Stimulated activated naive CD8-positive, alpha-beta T cell treated with anti-CD3 and anti-CD28 coated beads, Interleukin-15, Interleukin-2, amounts not matched to agents 100 ng/mL and 50 ng/mL, for 24 hours (primary cell): ENCODE measurements at regions not wholly inside any gene's neighbourhood (a gene's known extent, or its start where the extent isn't known, plus 50 kb on each side); places are given as distances from the start of the nearest gene placed in this dataset.
"Not testable (repeated sequence)": the region's sequence is repeated elsewhere in the genome, so short reads cannot be mapped to it uniquely, and the experiment has no call there.

ENCODE experiments used
- H3K27ac Mint-ChIP-seq: one replicate; pipeline ENCODE4 v1.8.0; 2021; ENCODE audit warnings: mild to moderate bottlenecking, mixed read lengths
- H3K27me3 Mint-ChIP-seq: one replicate; pipeline ENCODE4 v1.8.0; 2021; ENCODE audit warnings: mixed read lengths
- H3K36me3 Mint-ChIP-seq: one replicate; pipeline ENCODE4 v1.8.0; 2021; ENCODE audit warnings: low read depth, mixed read lengths
- H3K4me1 Mint-ChIP-seq: one replicate; pipeline ENCODE4 v1.8.0; 2021; ENCODE audit warnings: low read depth, mixed read lengths
- H3K4me3 Mint-ChIP-seq: one replicate; pipeline ENCODE4 v1.8.0; 2021; ENCODE audit warnings: mild to moderate bottlenecking, mixed read lengths
- H3K9me3 Mint-ChIP-seq: one replicate; pipeline ENCODE4 v1.8.0; 2021; ENCODE audit warnings: mixed read lengths

DNA sequence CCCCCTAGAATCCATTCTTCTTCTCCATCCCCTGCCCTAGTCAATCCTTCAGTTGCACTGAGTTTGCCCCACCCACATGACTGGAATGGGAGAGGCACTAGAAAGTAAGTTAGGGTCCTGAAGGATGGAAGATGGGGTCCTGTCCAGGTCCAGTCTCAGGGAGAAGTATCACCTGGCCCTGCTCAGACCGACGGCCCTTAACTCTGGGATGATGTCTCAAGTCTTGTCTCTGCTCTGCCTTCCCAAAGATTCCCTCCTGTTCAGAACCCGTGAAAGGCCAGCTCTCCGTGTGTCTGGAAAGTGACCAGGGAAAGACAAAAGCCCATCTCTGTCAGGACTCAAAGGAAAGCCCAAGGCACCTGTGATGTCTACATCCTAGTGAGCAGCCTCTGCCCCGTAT, 88.8 kb downstream of the OAT start:
- Mint-ChIP-seq H3K4me3 (no peak overlapping the region), H3K9me3 (peaks cover 14% of the 10 kb centered on the region), H3K27me3 (peaks cover 10% of the 10 kb centered on the region), H3K27ac (no peak overlapping the region), H3K36me3 (no peaks in the 10 kb centered on the region), H3K4me1 (no peaks in the 10 kb centered on the region)

DNA sequence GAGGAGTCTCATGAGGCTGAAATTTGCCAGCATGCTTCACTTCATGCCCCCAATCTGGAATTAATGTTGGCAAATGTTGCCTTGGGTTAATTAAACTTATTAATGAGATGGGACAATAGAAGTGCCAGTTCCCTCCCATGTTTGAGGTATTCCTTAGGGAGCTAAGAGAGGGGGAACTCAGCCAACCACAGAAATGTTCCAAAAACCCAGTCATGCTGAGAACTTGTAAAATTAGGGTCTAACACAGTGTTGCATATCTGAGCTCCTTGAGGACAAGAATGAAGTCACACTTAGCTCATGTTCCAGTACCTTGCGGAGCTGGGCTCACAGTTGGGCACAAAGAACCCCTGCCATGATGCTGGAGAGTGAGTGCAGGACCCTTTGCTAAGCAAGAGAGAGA, 89.4 kb downstream of the OAT start:
- Mint-ChIP-seq H3K27ac (no peak overlapping the region), H3K4me1 (no peaks in the 10 kb centered on the region), H3K9me3 (peaks cover 14% of the 10 kb centered on the region), H3K27me3 (peaks cover 10% of the 10 kb centered on the region), H3K36me3 (no peaks in the 10 kb centered on the region), H3K4me3 (no peak overlapping the region)

GRCh38 chr10:124328477-124329220, 90.1 kb downstream of the OAT start:
- no peaks in the 10 kb centered on the region for H3K4me1 Mint-ChIP-seq
- H3K36me3 Mint-ChIP-seq = no peaks in the 10 kb centered on the region
- peaks cover 10% of the 10 kb centered on the region for H3K27me3 Mint-ChIP-seq
- H3K9me3 Mint-ChIP-seq = peaks cover 14% of the 10 kb centered on the region
- H3K4me3 Mint-ChIP-seq = no peak overlapping the region
- no peak overlapping the region for H3K27ac Mint-ChIP-seq

DNA sequence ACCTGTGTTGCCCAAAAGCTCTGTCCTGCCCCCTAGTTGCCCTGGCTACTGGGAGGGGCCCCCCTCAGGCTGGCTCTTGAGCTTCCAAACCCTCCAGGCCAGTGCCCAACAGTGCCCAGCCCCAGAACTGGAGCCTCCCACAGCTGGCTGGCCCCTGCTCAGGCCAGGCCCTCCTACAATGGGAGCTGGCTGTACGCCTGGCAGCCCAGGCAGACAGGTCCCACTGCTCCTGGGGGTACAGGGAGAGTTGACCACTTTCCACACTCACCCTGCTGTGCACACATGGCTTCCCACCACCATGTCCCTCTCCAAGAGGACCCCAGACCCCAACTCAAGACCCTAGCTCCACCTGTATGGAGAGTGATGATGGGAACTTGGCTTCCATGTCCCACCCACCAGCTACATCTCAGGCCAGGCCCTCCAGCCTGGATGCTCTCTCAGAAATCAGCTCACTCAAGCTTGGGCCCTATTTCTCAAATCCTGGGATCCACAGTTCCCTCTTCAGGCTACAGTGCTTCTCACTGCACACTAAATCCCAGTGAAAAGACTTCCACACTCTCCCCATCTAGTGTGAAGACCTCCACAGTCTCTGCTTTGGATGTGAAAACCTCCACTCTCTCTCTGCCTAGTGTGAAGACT, 92.6 kb downstream of the OAT start:
- no peak overlapping the region for H3K27ac Mint-ChIP-seq
- H3K4me3 Mint-ChIP-seq = no peak overlapping the region
- no peaks in the 10 kb centered on the region for H3K9me3 Mint-ChIP-seq
- H3K36me3 Mint-ChIP-seq = no peaks in the 10 kb centered on the region
- H3K4me1 Mint-ChIP-seq = no peaks in the 10 kb centered on the region
- H3K27me3 Mint-ChIP-seq = peaks cover 6% of the 10 kb centered on the region

GRCh38 chr10:124325633-124325914, 93.1 kb downstream of the OAT start:
- Mint-ChIP-seq H3K4me3 (no peak overlapping the region), H3K4me1 (no peaks in the 10 kb centered on the region), H3K9me3 (no peaks in the 10 kb centered on the region), H3K27ac (no peak overlapping the region), H3K27me3 (peaks cover 1% of the 10 kb centered on the region), H3K36me3 (no peaks in the 10 kb centered on the region)

- Mint-ChIP-seq H3K27me3 (no peaks in the 10 kb centered on the region), H3K27ac (no peak overlapping the region), H3K4me1 (no peaks in the 10 kb centered on the region), H3K9me3 (no peaks in the 10 kb centered on the region), H3K4me3 (no peak overlapping the region), H3K36me3 (no peaks in the 10 kb centered on the region)
Measured at GRCh38 chr10:124324856-124325632, 93.7 kb downstream of the OAT start.

- Mint-ChIP-seq H3K4me1 (no peaks in the 10 kb centered on the region), H3K9me3 (no peaks in the 10 kb centered on the region), H3K27me3 (no peaks in the 10 kb centered on the region), H3K4me3 (no peak overlapping the region), H3K36me3 (no peaks in the 10 kb centered on the region), H3K27ac (no peak overlapping the region)
Measured at GRCh38 chr10:124324451-124324850, 94.3 kb downstream of the OAT start.

DNA sequence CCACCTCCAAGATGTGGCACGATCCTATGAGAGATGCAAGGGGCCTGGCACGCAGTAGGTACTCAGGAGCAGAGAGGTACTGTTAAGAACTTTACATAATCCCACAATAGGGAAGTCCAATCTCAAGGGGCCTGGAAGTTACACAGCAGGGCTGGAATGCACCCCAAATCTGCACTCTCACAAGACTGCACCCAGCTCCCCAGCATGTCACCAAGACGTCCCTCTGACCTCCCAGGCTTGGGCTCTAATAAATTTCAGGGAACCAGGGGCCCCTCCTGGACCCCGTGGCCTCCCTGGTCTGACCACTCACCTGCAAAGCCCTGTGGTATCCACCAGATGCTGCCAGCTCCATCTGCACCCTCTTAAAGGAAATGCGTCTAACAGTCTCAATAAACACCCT, 94.9 kb downstream of the OAT start:
- no peaks in the 10 kb centered on the region for H3K27me3 Mint-ChIP-seq
- no peaks in the 10 kb centered on the region for H3K4me1 Mint-ChIP-seq
- no peaks in the 10 kb centered on the region for H3K9me3 Mint-ChIP-seq
- H3K27ac Mint-ChIP-seq = no peak overlapping the region
- no peaks in the 10 kb centered on the region for H3K36me3 Mint-ChIP-seq
- no peak overlapping the region for H3K4me3 Mint-ChIP-seq

DNA sequence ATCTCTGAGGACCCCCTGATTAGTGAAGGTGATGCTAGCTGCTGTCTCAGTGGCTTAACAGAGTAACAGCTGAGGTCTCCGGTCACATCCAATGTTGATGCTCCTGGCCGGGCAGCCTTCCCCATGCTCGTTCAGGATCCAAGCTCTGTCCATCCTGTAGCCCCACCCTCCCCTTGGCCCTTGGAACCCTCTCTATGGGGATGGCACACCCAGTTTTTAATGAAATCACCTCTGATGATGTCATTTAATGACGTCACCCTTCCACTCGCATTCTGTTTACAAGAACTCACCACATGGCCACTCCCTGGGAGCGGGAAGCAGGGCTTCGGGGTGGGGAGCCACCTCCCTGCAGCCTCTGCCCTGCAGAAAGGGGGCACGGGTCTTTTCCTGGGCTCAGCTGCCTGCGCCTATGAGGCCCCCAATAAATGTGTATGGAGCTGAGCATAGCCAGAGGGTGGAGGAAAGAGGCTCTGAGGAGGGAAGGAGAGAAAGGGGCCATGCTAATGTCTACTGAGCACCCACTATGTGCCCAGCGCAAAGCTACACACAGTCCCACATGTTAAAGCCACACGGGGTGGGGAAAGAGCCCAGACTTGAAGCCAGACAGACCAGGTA, 95.5 kb downstream of the OAT start:
- no peaks in the 10 kb centered on the region for H3K27me3 Mint-ChIP-seq
- no peaks in the 10 kb centered on the region for H3K36me3 Mint-ChIP-seq
- no peak overlapping the region for H3K4me3 Mint-ChIP-seq
- no peak overlapping the region for H3K27ac Mint-ChIP-seq
- H3K4me1 Mint-ChIP-seq = no peaks in the 10 kb centered on the region
- no peaks in the 10 kb centered on the region for H3K9me3 Mint-ChIP-seq

- Mint-ChIP-seq H3K27me3 (no peaks in the 10 kb centered on the region), H3K27ac (no peak overlapping the region), H3K4me1 (no peaks in the 10 kb centered on the region), H3K36me3 (no peaks in the 10 kb centered on the region), H3K9me3 (no peaks in the 10 kb centered on the region), H3K4me3 (no peak overlapping the region)
Measured at GRCh38 chr10:124322191-124322980, 96.3 kb downstream of the OAT start.

DNA sequence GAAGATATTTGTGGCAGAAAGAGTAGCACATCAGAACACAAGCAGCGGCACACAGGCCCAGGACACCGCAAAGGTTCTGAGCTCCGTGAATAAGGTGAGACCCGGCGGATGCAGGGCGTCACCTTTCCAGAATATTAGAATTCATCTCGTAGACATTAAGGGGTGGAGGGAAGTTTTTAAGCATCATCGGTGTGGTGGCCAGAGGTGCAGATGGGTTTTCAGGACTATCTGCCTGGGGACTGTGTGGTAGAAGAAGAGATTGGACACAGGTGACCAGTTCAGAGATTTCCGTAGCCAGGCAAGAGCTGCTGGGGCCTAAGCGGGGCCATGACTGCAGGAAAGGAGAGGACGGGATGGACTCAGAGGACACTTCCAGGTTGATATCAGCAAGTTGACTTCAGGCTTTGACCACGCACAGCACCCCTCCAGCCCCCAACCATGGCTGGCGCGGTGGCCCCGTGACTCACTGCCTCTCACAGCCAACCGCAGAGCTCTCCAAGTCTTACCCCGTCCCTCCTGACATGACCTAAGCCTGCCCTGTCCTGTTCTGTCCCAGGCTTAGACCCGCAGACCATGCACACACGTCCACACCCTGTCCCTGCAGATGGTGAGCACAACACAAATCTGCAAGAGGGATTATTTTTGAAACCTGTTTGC, 97.2 kb downstream of the OAT start:
- Mint-ChIP-seq H3K36me3 (no peaks in the 10 kb centered on the region), H3K4me1 (no peaks in the 10 kb centered on the region), H3K9me3 (no peaks in the 10 kb centered on the region), H3K4me3 (no peak overlapping the region), H3K27ac (no peak overlapping the region), H3K27me3 (no peaks in the 10 kb centered on the region)

GRCh38 chr10:124320778-124321432, 97.8 kb downstream of the OAT start:
- Mint-ChIP-seq H3K9me3 (no peaks in the 10 kb centered on the region), H3K27ac (no peak overlapping the region), H3K27me3 (no peaks in the 10 kb centered on the region), H3K4me3 (no peak overlapping the region), H3K36me3 (no peaks in the 10 kb centered on the region), H3K4me1 (no peaks in the 10 kb centered on the region)

DNA sequence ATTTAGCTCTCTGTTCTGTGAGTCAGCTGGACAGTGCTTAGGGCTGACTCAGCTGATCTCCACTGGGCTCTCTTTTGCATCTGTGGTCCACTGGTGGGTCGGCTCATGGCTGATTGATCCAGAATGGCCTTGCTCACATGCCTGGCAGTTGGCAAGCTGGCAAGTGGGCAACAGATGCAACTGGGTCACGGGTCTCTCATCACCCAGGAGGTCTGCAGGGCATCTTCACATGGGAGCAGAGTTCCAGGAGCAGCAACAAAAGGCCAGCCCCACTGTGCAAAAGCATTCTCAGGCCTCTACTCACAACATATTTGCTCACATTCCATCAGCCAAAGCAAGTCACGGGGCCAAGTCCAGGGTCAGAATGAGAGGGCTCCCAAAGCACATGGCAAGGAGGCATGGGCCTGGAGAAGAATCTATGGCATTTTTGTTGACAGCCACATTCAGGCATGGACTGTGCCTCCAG, 98.8 kb downstream of the OAT start:
- Mint-ChIP-seq H3K9me3 (no peaks in the 10 kb centered on the region), H3K36me3 (no peaks in the 10 kb centered on the region), H3K27me3 (no peaks in the 10 kb centered on the region), H3K4me3 (no peak overlapping the region), H3K4me1 (no peaks in the 10 kb centered on the region), H3K27ac (no peak overlapping the region)

DNA sequence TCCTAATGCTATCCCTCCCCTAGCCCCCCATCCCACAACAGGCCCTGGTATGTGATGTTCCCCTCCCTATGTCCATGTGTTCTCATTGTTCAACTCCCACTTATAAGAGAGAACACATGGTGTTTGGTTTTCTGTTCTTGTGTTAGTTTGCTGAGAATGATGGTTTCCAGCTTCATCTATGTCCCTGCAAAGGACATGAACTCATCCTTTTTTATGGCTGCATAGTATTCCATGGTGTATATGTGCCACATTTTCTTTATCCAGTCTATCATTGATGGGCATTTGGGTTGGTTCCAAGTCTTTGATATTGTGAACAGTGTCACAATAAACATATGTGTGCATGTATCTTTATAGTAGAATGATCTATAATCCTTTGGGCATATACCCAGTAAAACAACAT, 99.2 kb downstream of the OAT start:
- not testable (repeated sequence) for H3K27me3 Mint-ChIP-seq, H3K4me1 Mint-ChIP-seq, H3K36me3 Mint-ChIP-seq, H3K4me3 Mint-ChIP-seq, H3K9me3 Mint-ChIP-seq, H3K27ac Mint-ChIP-seq
